SK-N-SH (cell line): ENCODE measurements at regions not wholly inside any gene's neighbourhood (a gene's known extent, or its start where the extent isn't known, plus 50 kb on each side); places are given as distances from the start of the nearest gene placed in this dataset.

ENCODE experiments used
- CTCF ChIA-PET: fragments of 300-600, 350-600 bp; formaldehyde crosslinking; extraction: SDS; loops from one replicate; lab custom pipeline; 2021; lab: Yijun Ruan, JAX
- POLR2A ChIA-PET: fragments of 350-600 bp; sonication (Branson Sonifier 250); formaldehyde crosslinking; extraction: SDS; loops from one replicate; lab custom pipeline; 2020; ENCODE audit warnings: antibody characterized with exemption, inconsistent platforms; lab: Yijun Ruan, JAX
- DNase-seq: peaks from one replicate; pipeline ENCODE4 v3.0.0; 2012
- H2AFZ ChIP-seq: fragments of 200-600 bp; sonication (generic); 2 replicates; pipeline ENCODE4 v1.8.1; 2016; ENCODE audit warnings: antibody characterized with exemption, mild to moderate bottlenecking, low read depth
- H3F3A ChIP-seq: fragments of 200-600 bp; sonication (generic); replicated peaks from 2 replicates; pipeline ENCODE3; 2016; ENCODE audit warnings: antibody characterized with exemption, mild to moderate bottlenecking; ENCODE audit not compliant: insufficient read depth
- H3K27ac ChIP-seq, 2 experiments: fragments of 200-500 bp in 1 of 2; fragments of 200-600 bp in 1 of 2; sonication (Bioruptor generic) in 1 of 2; sonication (generic), shearing (Covaris generic) in 1 of 2; 2 replicates each; pipeline versions ENCODE4 v1.5.1 to v1.6.1; 2014 to 2016; ENCODE audit warnings: low read depth in 2 of 2, inconsistent platforms in 1 of 2, low read length in 1 of 2, mild to moderate bottlenecking in 1 of 2, mixed read lengths in 1 of 2
- H3K27me3 ChIP-seq: fragments of 200-600 bp; sonication (generic), shearing (Covaris generic); 2 replicates; pipeline ENCODE4 v1.6.1; 2016; ENCODE audit warnings: mixed run types; ENCODE audit not compliant: insufficient read depth
- H3K36me3 ChIP-seq, 2 experiments: fragments of 200-500 bp in 1 of 2; fragments of 200-600 bp in 1 of 2; sonication (Bioruptor generic) in 1 of 2; sonication (generic) in 1 of 2; replicated peaks in 1 of 2; 2 replicates each; pipeline versions ENCODE3 to v1.5.1; 2014 to 2016; ENCODE audit warnings: low read length in 1 of 2, mild to moderate bottlenecking in 1 of 2; ENCODE audit not compliant: insufficient read depth in 2 of 2, control insufficient read depth in 1 of 2
- H3K4me1 ChIP-seq, 2 experiments: fragments of 200-500 bp in 1 of 2; fragments of 200-600 bp in 1 of 2; sonication (Bioruptor generic) in 1 of 2; sonication (generic), shearing (Covaris generic) in 1 of 2; 2 replicates each; pipeline versions ENCODE4 v1.5.1 to v1.6.1; 2014 to 2016; ENCODE audit warnings: low read depth in 1 of 2, low read length in 1 of 2, mixed run types in 1 of 2; ENCODE audit not compliant: insufficient read depth in 2 of 2, control insufficient read depth in 1 of 2
- H3K4me2 ChIP-seq: fragments of 200-600 bp; sonication (generic), shearing (Covaris generic); 2 replicates; pipeline ENCODE4 v1.6.1; 2017; ENCODE audit warnings: mixed run types
- H3K4me3 ChIP-seq, 2 experiments: fragments of 200-500 bp in 1 of 2; fragments of 200-600 bp in 1 of 2; sonication (Bioruptor generic) in 1 of 2; sonication (generic), shearing (Covaris generic) in 1 of 2; 2 replicates each; pipeline versions ENCODE4 v1.5.1 to v1.8.1; 2014 to 2016; ENCODE audit warnings: low read depth in 2 of 2, inconsistent platforms in 1 of 2, low read length in 1 of 2, mild to moderate bottlenecking in 1 of 2, mixed read lengths in 1 of 2, moderate library complexity in 1 of 2
- H3K79me2 ChIP-seq: fragments of 200-600 bp; sonication (generic); 2 replicates; pipeline ENCODE4 v1.8.1; 2017; ENCODE audit warnings: mild to moderate bottlenecking; ENCODE audit not compliant: insufficient read depth
- H3K9ac ChIP-seq: fragments of 200-600 bp; sonication (generic); 2 replicates; pipeline ENCODE4 v1.6.1; 2017; ENCODE audit warnings: mixed run types
- H3K9me2 ChIP-seq: fragments of 200-600 bp; sonication (generic); 2 replicates; pipeline ENCODE4 v1.6.1; 2017; ENCODE audit warnings: mixed run types
- H3K9me3 ChIP-seq: fragments of 200-600 bp; sonication (generic); 2 replicates; pipeline ENCODE4 v1.6.1; 2017; ENCODE audit warnings: mixed run types, mild to moderate bottlenecking, moderate library complexity
- H4K20me1 ChIP-seq: fragments of 200-600 bp; sonication (generic); 2 replicates; pipeline ENCODE4 v1.6.1; 2017; ENCODE audit warnings: mild to moderate bottlenecking, mixed run types; ENCODE audit not compliant: insufficient read depth
- EP300 ChIP-seq, 2 experiments: IDR thresholded peaks; 2 replicates each; pipeline versions ENCODE4 v1.4.0 to v1.6.1; 2012; ENCODE audit warnings: borderline replicate concordance in 1 of 2, low read depth in 1 of 2, low read length in 1 of 2
- FOXJ3 ChIP-seq: sonication (generic); formaldehyde crosslinking; IDR thresholded peaks from 2 replicates; pipeline ENCODE4 v1.5.1; 2020; ENCODE audit warnings: mild to moderate bottlenecking, missing genetic modification reagents
- GABPA ChIP-seq: IDR thresholded peaks from 2 replicates; pipeline ENCODE4 v1.4.0; 2012; ENCODE audit warnings: low read depth, mild to moderate bottlenecking
- JUND ChIP-seq: IDR thresholded peaks from 2 replicates; pipeline ENCODE4 v1.4.0; 2012
- MAX ChIP-seq: IDR thresholded peaks from 2 replicates; pipeline ENCODE4 v1.4.0; 2012; ENCODE audit warnings: low read depth
- NFIC ChIP-seq: IDR thresholded peaks from 2 replicates; pipeline ENCODE4 v1.4.0; 2012; ENCODE audit warnings: borderline replicate concordance
- RAD21 ChIP-seq: IDR thresholded peaks from 2 replicates; pipeline ENCODE4 v1.6.1; 2012; ENCODE audit warnings: mild to moderate bottlenecking, low read length
- RCOR1 ChIP-seq: fragments of 150-350 bp; IDR thresholded peaks from 2 replicates; pipeline ENCODE4 v1.6.1; 2017; ENCODE audit warnings: antibody characterized with exemption, low read length
- RFX5 ChIP-seq: IDR thresholded peaks from 2 replicates; pipeline ENCODE4 v1.6.1; 2012; ENCODE audit warnings: mild to moderate bottlenecking, improper control_type of control experiment, low read length
- RXRA ChIP-seq: IDR thresholded peaks from 2 replicates; pipeline ENCODE4 v1.4.0; 2012; ENCODE audit warnings: low read depth, mild to moderate bottlenecking, borderline replicate concordance
- TEAD4 ChIP-seq: IDR thresholded peaks from 2 replicates; pipeline ENCODE4 v1.4.0; 2012; ENCODE audit warnings: mild to moderate bottlenecking, borderline replicate concordance; ENCODE audit not compliant: insufficient read depth
- YY1 ChIP-seq: IDR thresholded peaks from 2 replicates; pipeline ENCODE4 v1.4.0; 2012; ENCODE audit warnings: low read depth, mild to moderate bottlenecking
- ZBTB33 ChIP-seq: IDR thresholded peaks from 2 replicates; pipeline ENCODE4 v1.4.0; 2012; ENCODE audit warnings: low read depth, borderline replicate concordance
- WGBS: methylation state at CpG from one replicate; pipeline ENCODE4 v1.1.6; 2017; ENCODE audit warnings: low lambda C conversion rate; 5-methylcytosine and 5-hydroxymethylcytosine counted together
- TF ChIP-seq, protein P1 (sequence below): IDR thresholded peaks from 2 replicates; pipeline ENCODE4 v1.4.0; 2012; ENCODE audit warnings: low read depth, borderline replicate concordance
- TF ChIP-seq, protein P2 (sequence below): fragments of 200-600 bp; sonication (generic); IDR thresholded peaks from 2 replicates; pipeline ENCODE4 v1.6.1; 2017; ENCODE audit warnings: antibody characterized with exemption, mild to moderate bottlenecking, moderate library complexity
- TF ChIP-seq, protein P3 (sequence below): IDR thresholded peaks from 2 replicates; pipeline ENCODE4; 2012

GRCh38 chr5:133718457-133718856 lies 106.1 kb upstream of the FSTL4 start:
- Histone ChIP-seq H3K4me1 (peaks cover 0 to 13% of the 10 kb centered on the region in 2 experiments; a peak in 2 of 4 replicates), H3K79me2 (no peaks in the 10 kb centered on the region), H3K4me2 (no peak overlapping the region), H2AFZ (no peak overlapping the region), H4K20me1 (no peaks in the 10 kb centered on the region), H3K9ac (no peak overlapping the region), H3K27me3 (no peaks in the 10 kb centered on the region), H3F3A (no peaks in the 10 kb centered on the region), H3K9me2 (no peaks in the 10 kb centered on the region), H3K9me3 (no peaks in the 10 kb centered on the region; the same call in 1 of the 2 replicates), H3K4me3 (no peak overlapping the region), H3K27ac (no peak overlapping the region), H3K36me3 (no peaks in the 10 kb centered on the region)
- 37% methylated on average over 2 of the region's 2 CpGs for WGBS
- CTCF ChIA-PET = interaction anchor here (0.9 to 1.5 kb wide), 3 partner anchors 9 to 152 kb away, joined by 3 to 4 read pairs (median 4); no protein-coding TSS in a partner anchor
- POLR2A ChIA-PET = no interaction called here
- TF ChIP-seq, protein P1, sequence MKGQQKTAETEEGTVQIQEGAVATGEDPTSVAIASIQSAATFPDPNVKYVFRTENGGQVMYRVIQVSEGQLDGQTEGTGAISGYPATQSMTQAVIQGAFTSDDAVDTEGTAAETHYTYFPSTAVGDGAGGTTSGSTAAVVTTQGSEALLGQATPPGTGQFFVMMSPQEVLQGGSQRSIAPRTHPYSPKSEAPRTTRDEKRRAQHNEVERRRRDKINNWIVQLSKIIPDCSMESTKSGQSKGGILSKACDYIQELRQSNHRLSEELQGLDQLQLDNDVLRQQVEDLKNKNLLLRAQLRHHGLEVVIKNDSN = no peak
- TF ChIP-seq FOXJ3 (CRISPR knock-in tag) = no peak
- no peak for DNase-seq

DNA sequence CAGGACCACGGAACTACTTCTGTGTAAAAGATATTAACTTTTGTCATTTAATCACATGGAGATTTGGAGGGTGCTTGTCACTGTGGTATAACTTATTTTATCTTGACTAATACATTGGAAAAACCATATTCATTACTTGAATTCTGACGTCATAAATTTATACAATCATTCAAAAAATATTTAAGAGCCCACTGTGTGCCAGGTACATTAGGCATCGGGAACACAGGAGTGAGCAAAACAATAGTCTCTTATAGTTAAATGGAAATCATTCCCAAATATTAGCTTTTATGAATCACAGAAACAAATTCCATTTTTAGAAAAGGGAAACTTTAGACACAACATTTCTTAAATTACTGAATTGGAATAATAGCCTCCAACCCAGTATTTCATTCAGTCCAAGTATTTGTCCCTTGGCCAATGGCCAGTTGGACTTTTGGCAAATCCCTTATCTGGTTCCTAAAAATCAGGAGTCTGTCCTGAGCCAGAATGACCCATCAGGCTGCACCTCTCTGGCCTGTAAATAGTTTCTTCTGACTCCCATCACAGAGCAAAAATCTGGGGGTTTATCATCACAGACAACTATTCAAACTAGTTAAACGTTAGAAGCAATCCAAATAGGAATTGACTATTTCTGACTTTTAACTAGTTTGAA lies 104.3 kb upstream of the FSTL4 start:
- CTCF ChIA-PET = interaction anchor here (0.7 to 4.6 kb wide), 5 partner anchors 9 to 292 kb away, joined by 3 to 34 read pairs (median 4); no protein-coding TSS in a partner anchor
- H3K9me3 ChIP-seq = no peaks in the 10 kb centered on the region; the same call in 1 of the 2 replicates
- H3K27me3 ChIP-seq = no peaks in the 10 kb centered on the region
- no peak overlapping the region for H3K9ac ChIP-seq
- TF ChIP-seq RXRA (no peak), RFX5 (no peak), MAX (no peak), RAD21 (no peak), EP300 (IDR thresholded peaks at IDR 0.05; ENCODE audit: borderline replicate concordance in 1 of 2, low read depth in 1 of 2, low read length in 1 of 2) (no peak), NFIC (no peak), JUND (no peak), YY1 (no peak), RCOR1 (no peak), GABPA (no peak), TEAD4 (no peak), ZBTB33 (no peak)
- TF ChIP-seq, protein P1 = no peak
- TF ChIP-seq, protein P2, sequence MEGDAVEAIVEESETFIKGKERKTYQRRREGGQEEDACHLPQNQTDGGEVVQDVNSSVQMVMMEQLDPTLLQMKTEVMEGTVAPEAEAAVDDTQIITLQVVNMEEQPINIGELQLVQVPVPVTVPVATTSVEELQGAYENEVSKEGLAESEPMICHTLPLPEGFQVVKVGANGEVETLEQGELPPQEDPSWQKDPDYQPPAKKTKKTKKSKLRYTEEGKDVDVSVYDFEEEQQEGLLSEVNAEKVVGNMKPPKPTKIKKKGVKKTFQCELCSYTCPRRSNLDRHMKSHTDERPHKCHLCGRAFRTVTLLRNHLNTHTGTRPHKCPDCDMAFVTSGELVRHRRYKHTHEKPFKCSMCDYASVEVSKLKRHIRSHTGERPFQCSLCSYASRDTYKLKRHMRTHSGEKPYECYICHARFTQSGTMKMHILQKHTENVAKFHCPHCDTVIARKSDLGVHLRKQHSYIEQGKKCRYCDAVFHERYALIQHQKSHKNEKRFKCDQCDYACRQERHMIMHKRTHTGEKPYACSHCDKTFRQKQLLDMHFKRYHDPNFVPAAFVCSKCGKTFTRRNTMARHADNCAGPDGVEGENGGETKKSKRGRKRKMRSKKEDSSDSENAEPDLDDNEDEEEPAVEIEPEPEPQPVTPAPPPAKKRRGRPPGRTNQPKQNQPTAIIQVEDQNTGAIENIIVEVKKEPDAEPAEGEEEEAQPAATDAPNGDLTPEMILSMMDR = no peak
- TF ChIP-seq, protein P3, sequence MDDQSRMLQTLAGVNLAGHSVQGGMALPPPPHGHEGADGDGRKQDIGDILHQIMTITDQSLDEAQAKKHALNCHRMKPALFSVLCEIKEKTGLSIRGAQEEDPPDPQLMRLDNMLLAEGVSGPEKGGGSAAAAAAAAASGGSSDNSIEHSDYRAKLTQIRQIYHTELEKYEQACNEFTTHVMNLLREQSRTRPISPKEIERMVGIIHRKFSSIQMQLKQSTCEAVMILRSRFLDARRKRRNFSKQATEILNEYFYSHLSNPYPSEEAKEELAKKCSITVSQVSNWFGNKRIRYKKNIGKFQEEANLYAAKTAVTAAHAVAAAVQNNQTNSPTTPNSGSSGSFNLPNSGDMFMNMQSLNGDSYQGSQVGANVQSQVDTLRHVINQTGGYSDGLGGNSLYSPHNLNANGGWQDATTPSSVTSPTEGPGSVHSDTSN = no peak
- POLR2A ChIA-PET = no interaction called here
- H3K4me3 ChIP-seq = no peak overlapping the region
- no peaks in the 10 kb centered on the region for H3K36me3 ChIP-seq
- no peak overlapping the region for H3K4me2 ChIP-seq
- H4K20me1 ChIP-seq = no peaks in the 10 kb centered on the region
- 51% methylated on average over 4 of the region's 4 CpGs for WGBS
- peaks cover 0 to 29% of the 10 kb centered on the region in 2 experiments; a peak in 2 of 4 replicates for H3K4me1 ChIP-seq
- no peak for DNase-seq
- H3K79me2 ChIP-seq = no peaks in the 10 kb centered on the region
- H3K27ac ChIP-seq = no peak overlapping the region
- H2AFZ ChIP-seq = no peak overlapping the region
- no peaks in the 10 kb centered on the region for H3F3A ChIP-seq
- H3K9me2 ChIP-seq = no peaks in the 10 kb centered on the region
